ENCODE measurements at regions not wholly inside any gene's neighbourhood (a gene's known extent, or its start where the extent isn't known, plus 50 kb on each side); places are given as distances from the start of the nearest gene placed in this dataset.
"Not testable (repeated sequence)": the region's sequence is repeated elsewhere in the genome, so short reads cannot be mapped to it uniquely, and the experiment has no call there.

GRCh38 chr9:31394015-31394473 is 990.4 kb upstream of the ACO1 start:
- no peak for DNase-seq
- Histone ChIP-seq H3K36me3 (no peaks in the 10 kb centered on the region), H3K27ac (replicated peaks) (no peak overlapping the region), H3K4me3 (no peak overlapping the region), H3K4me1 (peaks cover 15% of the 10 kb centered on the region), H3K9me3 (replicated peaks) (no peaks in the 10 kb centered on the region), H3K27me3 (ENCODE audit: low read depth) (no peaks in the 10 kb centered on the region)
- intact Hi-C loops (cut with micrococcal nuclease) = loop anchor here (2.0 kb wide), 1 partner anchor 59 kb away; no protein-coding TSS in a partner anchor
- TF ChIP-seq, protein P1, sequence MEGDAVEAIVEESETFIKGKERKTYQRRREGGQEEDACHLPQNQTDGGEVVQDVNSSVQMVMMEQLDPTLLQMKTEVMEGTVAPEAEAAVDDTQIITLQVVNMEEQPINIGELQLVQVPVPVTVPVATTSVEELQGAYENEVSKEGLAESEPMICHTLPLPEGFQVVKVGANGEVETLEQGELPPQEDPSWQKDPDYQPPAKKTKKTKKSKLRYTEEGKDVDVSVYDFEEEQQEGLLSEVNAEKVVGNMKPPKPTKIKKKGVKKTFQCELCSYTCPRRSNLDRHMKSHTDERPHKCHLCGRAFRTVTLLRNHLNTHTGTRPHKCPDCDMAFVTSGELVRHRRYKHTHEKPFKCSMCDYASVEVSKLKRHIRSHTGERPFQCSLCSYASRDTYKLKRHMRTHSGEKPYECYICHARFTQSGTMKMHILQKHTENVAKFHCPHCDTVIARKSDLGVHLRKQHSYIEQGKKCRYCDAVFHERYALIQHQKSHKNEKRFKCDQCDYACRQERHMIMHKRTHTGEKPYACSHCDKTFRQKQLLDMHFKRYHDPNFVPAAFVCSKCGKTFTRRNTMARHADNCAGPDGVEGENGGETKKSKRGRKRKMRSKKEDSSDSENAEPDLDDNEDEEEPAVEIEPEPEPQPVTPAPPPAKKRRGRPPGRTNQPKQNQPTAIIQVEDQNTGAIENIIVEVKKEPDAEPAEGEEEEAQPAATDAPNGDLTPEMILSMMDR (IDR thresholded peaks at IDR 0.05; ENCODE audit: borderline replicate concordance) = no peak

GRCh38 chr9:31412081-31412480 is 972.4 kb upstream of the ACO1 start:
- H3K27me3 ChIP-seq (ENCODE audit: low read depth) = no peaks in the 10 kb centered on the region
- no peaks in the 10 kb centered on the region for H3K36me3 ChIP-seq
- no peak overlapping the region for H3K27ac ChIP-seq (replicated peaks)
- TF ChIP-seq, protein P1 (IDR thresholded peaks at IDR 0.05; ENCODE audit: borderline replicate concordance) = no peak
- no peaks in the 10 kb centered on the region for H3K4me1 ChIP-seq
- DNase-seq = no peak
- intact Hi-C loops (cut with micrococcal nuclease) = no loop called here
- peaks cover 17% of the 10 kb centered on the region for H3K9me3 ChIP-seq (replicated peaks)
- no peak overlapping the region for H3K4me3 ChIP-seq

- no peaks in the 10 kb centered on the region for H3K4me1 ChIP-seq
- no peak overlapping the region for H3K27ac ChIP-seq (replicated peaks)
- no peak for DNase-seq
- H3K27me3 ChIP-seq (ENCODE audit: low read depth) = no peaks in the 10 kb centered on the region
- peaks cover 25% of the 10 kb centered on the region for H3K9me3 ChIP-seq (replicated peaks)
- no peak overlapping the region for H3K4me3 ChIP-seq
- TF ChIP-seq, protein P1 (IDR thresholded peaks at IDR 0.05; ENCODE audit: borderline replicate concordance) = no peak
- no peaks in the 10 kb centered on the region for H3K36me3 ChIP-seq
- intact Hi-C loops (cut with micrococcal nuclease) = no loop called here
These were observed 969.3 kb upstream of the ACO1 start for GRCh38 chr9:31415164-31415563.

GRCh38 chr9:31418419-31418818 is 966.0 kb upstream of the ACO1 start:
- Histone ChIP-seq H3K4me3 (no peak overlapping the region), H3K27ac (replicated peaks) (no peak overlapping the region), H3K9me3 (replicated peaks) (peaks cover 10% of the 10 kb centered on the region), H3K27me3 (ENCODE audit: low read depth) (no peaks in the 10 kb centered on the region), H3K36me3 (no peaks in the 10 kb centered on the region), H3K4me1 (no peaks in the 10 kb centered on the region)
- TF ChIP-seq, protein P1 (IDR thresholded peaks at IDR 0.05; ENCODE audit: borderline replicate concordance) = no peak
- DNase-seq = no peak
- intact Hi-C loops (cut with micrococcal nuclease) = no loop called here

DNA sequence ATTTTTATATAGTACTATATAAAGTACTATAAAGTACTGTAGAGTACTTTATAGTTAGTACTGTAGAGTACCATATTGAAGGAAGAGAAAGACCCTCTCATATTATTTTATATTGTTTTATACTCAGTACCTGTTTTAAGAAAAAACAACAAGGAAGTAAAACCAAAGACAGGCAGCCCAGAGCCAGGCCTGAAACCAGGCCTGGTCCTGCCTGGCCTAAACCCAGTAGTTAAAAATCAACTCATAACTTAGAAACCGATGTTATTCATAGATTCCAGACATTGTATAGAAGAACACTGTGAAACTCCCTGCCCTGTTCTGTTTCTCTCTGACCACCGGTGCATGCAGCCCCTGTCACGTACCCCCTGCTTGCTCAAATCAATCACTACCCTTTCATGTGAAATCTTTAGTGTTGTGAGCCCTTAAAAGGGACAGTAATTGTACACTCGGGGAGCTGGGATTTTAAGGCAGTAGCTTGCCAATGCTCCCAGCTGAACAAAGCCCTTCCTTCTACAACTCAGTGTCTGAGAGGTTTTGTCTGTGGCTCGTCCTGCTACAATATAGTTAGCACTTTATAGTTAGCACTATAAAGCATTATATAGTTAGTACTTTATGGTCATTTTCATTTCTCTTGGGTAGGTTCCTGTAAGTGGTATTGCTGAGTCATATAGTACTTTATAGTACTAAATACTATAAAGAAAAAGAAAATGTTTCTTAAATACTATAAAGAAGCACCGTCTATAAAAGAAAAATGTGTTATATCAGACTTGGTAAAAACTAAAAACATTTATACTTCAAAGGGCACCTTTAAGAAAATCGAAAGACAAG is 940.6 kb upstream of the ACO1 start:
- H3K4me1 ChIP-seq; H3K27me3 ChIP-seq (ENCODE audit: low read depth); intact Hi-C loops (cut with micrococcal nuclease); DNase-seq; H3K9me3 ChIP-seq (replicated peaks); H3K27ac ChIP-seq (replicated peaks); H3K4me3 ChIP-seq; H3K36me3 ChIP-seq: not testable (repeated sequence)

- H3K4me3 ChIP-seq = no peak overlapping the region
- TF ChIP-seq, protein P1 (IDR thresholded peaks at IDR 0.05; ENCODE audit: borderline replicate concordance) = no peak
These were observed 939.1 kb upstream of the ACO1 start for GRCh38 chr9:31445357-31445756.

More at GRCh38 chr9:31445357-31445756, 939.1 kb upstream of the ACO1 start:
- Histone ChIP-seq H3K27me3 (ENCODE audit: low read depth) (no peaks in the 10 kb centered on the region), H3K36me3 (no peaks in the 10 kb centered on the region), H3K27ac (replicated peaks) (no peak overlapping the region), H3K4me1 (no peaks in the 10 kb centered on the region), H3K9me3 (replicated peaks) (no peaks in the 10 kb centered on the region)
- intact Hi-C loops (cut with micrococcal nuclease) = no loop called here
- DNase-seq = no peak

Measured in left ventricle myocardium inferior (tissue), 1 donor.